ENCODE measurements at regions not wholly inside any gene's neighbourhood (a gene's known extent, or its start where the extent isn't known, plus 50 kb on each side); places are given as distances from the start of the nearest gene placed in this dataset.

DNA sequence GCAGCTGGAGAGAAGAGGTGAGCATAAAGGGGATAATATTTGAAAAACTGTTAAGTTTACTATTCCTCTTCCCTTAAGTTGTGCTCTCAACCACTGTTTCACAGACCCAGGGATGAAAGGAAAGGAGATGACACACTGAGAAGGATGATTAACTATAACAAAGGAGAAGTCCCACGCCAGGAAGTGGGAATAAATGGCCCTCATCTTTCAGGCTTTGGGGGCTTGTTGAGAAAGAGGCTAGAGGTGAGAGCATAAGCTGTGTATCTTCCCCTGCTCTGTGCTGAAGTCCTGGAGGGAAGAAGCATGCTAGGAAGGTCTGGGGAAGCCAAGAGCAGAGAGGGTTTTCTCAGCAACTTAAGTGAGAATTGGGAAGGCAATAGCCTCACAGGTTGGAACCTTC is 399.1 kb upstream of the ATP5MC3 start:
- H3K27ac ChIP-seq (ENCODE audit: insufficient read depth, low read depth, low read length), result no peak overlapping the region
- intact Hi-C loops (cut with micrococcal nuclease), result no loop called here
- H3K79me2 ChIP-seq (ENCODE audit: control insufficient read depth, insufficient read depth, low read length), result no peaks in the 10 kb centered on the region
- POLR2A ChIA-PET, result no interaction called here
- H2AFZ ChIP-seq (ENCODE audit: low read depth, low read length), result no peak overlapping the region
- no peaks in the 10 kb centered on the region for H4K20me1 ChIP-seq (replicated peaks; ENCODE audit: control insufficient read depth, extremely low read depth, insufficient read depth, low read length)
- no peaks in the 10 kb centered on the region for H3K36me3 ChIP-seq (ENCODE audit: control insufficient read depth in 2 of 2, extremely low read depth in 1 of 2, insufficient read depth in 2 of 2, low read length in 2 of 2)
- DNase-seq (ENCODE audit: low read depth, low spot score) (no peak), FAIRE-seq (no peak)
- H3K4me1 ChIP-seq (ENCODE audit: control insufficient read depth, extremely low read depth, insufficient read depth, low read length), result no peaks in the 10 kb centered on the region
- H3K4me2 ChIP-seq (ENCODE audit: insufficient read depth, low read length), result no peak overlapping the region
- no peak overlapping the region for H3K4me3 ChIP-seq (replicated peaks in 1 of 3; ENCODE audit: insufficient read depth in 1 of 3, low read depth in 1 of 3, low read length in 3 of 3)
- TF ChIP-seq MYC (IDR thresholded peaks at IDR 0.05; ENCODE audit: low read depth, low read length), result no peak
- no peak for TF ChIP-seq POLR2A (IDR thresholded peaks at IDR 0.05; ENCODE audit: low read depth, low read length)
- no peak for TF ChIP-seq FOS (IDR thresholded peaks at IDR 0.05; ENCODE audit: borderline replicate concordance, insufficient read depth, low read length)
- TF ChIP-seq, protein P1, sequence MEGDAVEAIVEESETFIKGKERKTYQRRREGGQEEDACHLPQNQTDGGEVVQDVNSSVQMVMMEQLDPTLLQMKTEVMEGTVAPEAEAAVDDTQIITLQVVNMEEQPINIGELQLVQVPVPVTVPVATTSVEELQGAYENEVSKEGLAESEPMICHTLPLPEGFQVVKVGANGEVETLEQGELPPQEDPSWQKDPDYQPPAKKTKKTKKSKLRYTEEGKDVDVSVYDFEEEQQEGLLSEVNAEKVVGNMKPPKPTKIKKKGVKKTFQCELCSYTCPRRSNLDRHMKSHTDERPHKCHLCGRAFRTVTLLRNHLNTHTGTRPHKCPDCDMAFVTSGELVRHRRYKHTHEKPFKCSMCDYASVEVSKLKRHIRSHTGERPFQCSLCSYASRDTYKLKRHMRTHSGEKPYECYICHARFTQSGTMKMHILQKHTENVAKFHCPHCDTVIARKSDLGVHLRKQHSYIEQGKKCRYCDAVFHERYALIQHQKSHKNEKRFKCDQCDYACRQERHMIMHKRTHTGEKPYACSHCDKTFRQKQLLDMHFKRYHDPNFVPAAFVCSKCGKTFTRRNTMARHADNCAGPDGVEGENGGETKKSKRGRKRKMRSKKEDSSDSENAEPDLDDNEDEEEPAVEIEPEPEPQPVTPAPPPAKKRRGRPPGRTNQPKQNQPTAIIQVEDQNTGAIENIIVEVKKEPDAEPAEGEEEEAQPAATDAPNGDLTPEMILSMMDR (IDR thresholded peaks at IDR 0.05; ENCODE audit: extremely low read depth in 1 of 2, insufficient read depth in 1 of 2, low read depth in 1 of 2, low read length in 2 of 2), result no peak
- no peak for TF ChIP-seq GATA2 (IDR thresholded peaks at IDR 0.05; ENCODE audit: insufficient read depth, insufficient read length, low read depth, low read length)
- no peak for TF ChIP-seq EZH2 (IDR thresholded peaks at IDR 0.05; ENCODE audit: borderline replicate concordance, low read depth, low read length, severe bottlenecking)
- no peak for TF ChIP-seq JUN (IDR thresholded peaks at IDR 0.05; ENCODE audit: borderline replicate concordance, insufficient read depth, insufficient read length, low read depth)
- H3K9ac ChIP-seq (replicated peaks; ENCODE audit: extremely low read depth, insufficient read depth, low read length), result no peak overlapping the region
- no peaks in the 10 kb centered on the region for H3K9me3 ChIP-seq (replicated peaks; ENCODE audit: control insufficient read depth, insufficient read depth, low read length)
- H3K27me3 ChIP-seq (ENCODE audit: control insufficient read depth in 2 of 2, insufficient read depth in 2 of 2, low read length in 2 of 2), result no peaks in the 10 kb centered on the region
- CTCF ChIA-PET, result no interaction called here
- no TSS peak for BruUV-seq (replicated peaks)
- dilution Hi-C loops (cut with MboI; ENCODE audit: extremely low pct_ligation_motif_present, low sequenced_read_pairs), result no loop called here
- no peaks in the 10 kb centered on the region for H3K9me1 ChIP-seq (replicated peaks; ENCODE audit: control insufficient read depth, extremely low read depth, insufficient read depth, low read length)

DNA sequence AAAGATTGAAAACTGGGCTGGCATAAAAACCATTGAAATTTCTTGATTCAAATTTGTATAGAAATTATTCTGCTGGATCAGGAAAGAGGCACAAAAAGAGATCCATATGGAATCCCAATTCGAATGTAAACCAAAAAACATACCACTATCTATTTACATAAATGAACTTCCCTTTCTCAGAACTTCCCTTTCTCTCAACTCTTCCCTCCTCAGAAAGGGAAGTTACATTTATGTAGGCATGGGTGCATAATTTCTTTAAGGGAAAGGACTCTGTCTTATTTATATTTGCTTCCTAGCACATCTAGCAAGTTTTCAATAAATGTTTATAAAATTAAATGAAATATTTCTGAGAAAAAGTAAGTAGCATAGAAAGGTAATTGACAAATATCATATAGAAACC is 398.1 kb upstream of the ATP5MC3 start:
- DNase-seq (ENCODE audit: low read depth, low spot score) (no peak), FAIRE-seq (no peak)
- H3K9me1 ChIP-seq (replicated peaks; ENCODE audit: control insufficient read depth, extremely low read depth, insufficient read depth, low read length), result no peaks in the 10 kb centered on the region
- no peak overlapping the region for H3K9ac ChIP-seq (replicated peaks; ENCODE audit: extremely low read depth, insufficient read depth, low read length)
- ChIA-PET CTCF (no interaction called here), POLR2A (no interaction called here)
- H3K4me2 ChIP-seq (ENCODE audit: insufficient read depth, low read length), result no peak overlapping the region
- H3K36me3 ChIP-seq (ENCODE audit: control insufficient read depth in 2 of 2, extremely low read depth in 1 of 2, insufficient read depth in 2 of 2, low read length in 2 of 2), result no peaks in the 10 kb centered on the region
- no peaks in the 10 kb centered on the region for H3K79me2 ChIP-seq (ENCODE audit: control insufficient read depth, insufficient read depth, low read length)
- no peak overlapping the region for H2AFZ ChIP-seq (ENCODE audit: low read depth, low read length)
- no peaks in the 10 kb centered on the region for H3K27me3 ChIP-seq (ENCODE audit: control insufficient read depth in 2 of 2, insufficient read depth in 2 of 2, low read length in 2 of 2)
- H3K27ac ChIP-seq (ENCODE audit: insufficient read depth, low read depth, low read length), result no peak overlapping the region
- no peaks in the 10 kb centered on the region for H3K9me3 ChIP-seq (replicated peaks; ENCODE audit: control insufficient read depth, insufficient read depth, low read length)
- dilution Hi-C loops (cut with MboI; ENCODE audit: extremely low pct_ligation_motif_present, low sequenced_read_pairs) (no loop called here), intact Hi-C loops (cut with micrococcal nuclease) (no loop called here)
- no peaks in the 10 kb centered on the region for H4K20me1 ChIP-seq (replicated peaks; ENCODE audit: control insufficient read depth, extremely low read depth, insufficient read depth, low read length)
- H3K4me3 ChIP-seq (replicated peaks in 1 of 3; ENCODE audit: insufficient read depth in 1 of 3, low read depth in 1 of 3, low read length in 3 of 3), result no peak overlapping the region
- H3K4me1 ChIP-seq (ENCODE audit: control insufficient read depth, extremely low read depth, insufficient read depth, low read length), result no peaks in the 10 kb centered on the region
- TF ChIP-seq GATA2 (IDR thresholded peaks at IDR 0.05; ENCODE audit: insufficient read depth, insufficient read length, low read depth, low read length), result no peak
- TF ChIP-seq, protein P1 (IDR thresholded peaks at IDR 0.05; ENCODE audit: extremely low read depth in 1 of 2, insufficient read depth in 1 of 2, low read depth in 1 of 2, low read length in 2 of 2), result no peak
- TF ChIP-seq JUN (IDR thresholded peaks at IDR 0.05; ENCODE audit: borderline replicate concordance, insufficient read depth, insufficient read length, low read depth), result no peak
- TF ChIP-seq FOS (IDR thresholded peaks at IDR 0.05; ENCODE audit: borderline replicate concordance, insufficient read depth, low read length), result no peak
- TF ChIP-seq POLR2A (IDR thresholded peaks at IDR 0.05; ENCODE audit: low read depth, low read length), result no peak
- TF ChIP-seq POLR2AphosphoS5 (IDR thresholded peaks at IDR 0.05; ENCODE audit: insufficient read depth, low read depth, low read length), result no peak
- TF ChIP-seq, protein P2, sequence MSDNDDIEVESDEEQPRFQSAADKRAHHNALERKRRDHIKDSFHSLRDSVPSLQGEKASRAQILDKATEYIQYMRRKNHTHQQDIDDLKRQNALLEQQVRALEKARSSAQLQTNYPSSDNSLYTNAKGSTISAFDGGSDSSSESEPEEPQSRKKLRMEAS (IDR thresholded peaks at IDR 0.05; ENCODE audit: insufficient read depth, insufficient read length), result no peak
- no peak for TF ChIP-seq MYC (IDR thresholded peaks at IDR 0.05; ENCODE audit: low read depth, low read length)
- no peak for TF ChIP-seq EZH2 (IDR thresholded peaks at IDR 0.05; ENCODE audit: borderline replicate concordance, low read depth, low read length, severe bottlenecking)
- BruUV-seq (replicated peaks), result no TSS peak

Data from endothelial cell of umbilical vein (primary cell).